ENCODE measurements at regions not wholly inside any gene's neighbourhood (a gene's known extent, or its start where the extent isn't known, plus 50 kb on each side); places are given as distances from the start of the nearest gene placed in this dataset.
"Not testable (repeated sequence)": the region's sequence is repeated elsewhere in the genome, so short reads cannot be mapped to it uniquely, and the experiment has no call there.

DNA sequence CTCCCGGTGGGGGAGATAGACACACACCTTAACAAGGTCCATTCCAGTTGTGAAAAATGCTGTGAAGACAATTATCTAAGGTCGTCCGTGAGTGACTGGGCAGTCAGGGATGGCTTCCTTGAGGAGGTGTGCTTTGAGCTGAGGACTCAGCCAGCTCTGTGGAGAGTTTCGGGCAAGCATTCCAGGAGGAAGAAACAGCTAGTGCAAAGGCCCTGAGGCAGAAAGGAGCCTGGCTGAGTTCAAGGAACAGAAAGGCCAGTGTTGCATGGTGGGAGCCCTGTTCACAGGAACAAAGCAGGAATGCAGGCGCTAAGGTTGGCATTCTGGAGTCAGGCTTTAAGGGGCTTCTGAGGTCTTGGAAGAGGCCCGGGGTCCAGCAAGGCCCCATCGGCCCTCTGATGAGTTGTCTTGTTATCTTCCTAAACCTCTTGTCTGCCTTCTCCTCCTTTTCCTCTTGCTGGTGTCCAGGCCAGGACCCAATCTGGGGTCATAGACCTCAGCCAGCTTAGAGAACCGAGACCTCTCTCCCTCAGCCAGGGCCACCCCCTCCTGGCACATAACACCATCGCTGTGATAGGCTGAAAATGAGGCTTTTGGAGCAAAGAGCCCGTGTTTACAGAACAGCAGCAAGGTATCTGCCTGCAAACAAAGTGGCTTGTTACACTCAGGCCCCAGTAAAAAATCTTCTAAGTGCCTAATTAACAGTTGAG is 270.2 kb upstream of the MVB12B start:
- no peak for DNase-seq (ENCODE audit: low spot score)

DNA sequence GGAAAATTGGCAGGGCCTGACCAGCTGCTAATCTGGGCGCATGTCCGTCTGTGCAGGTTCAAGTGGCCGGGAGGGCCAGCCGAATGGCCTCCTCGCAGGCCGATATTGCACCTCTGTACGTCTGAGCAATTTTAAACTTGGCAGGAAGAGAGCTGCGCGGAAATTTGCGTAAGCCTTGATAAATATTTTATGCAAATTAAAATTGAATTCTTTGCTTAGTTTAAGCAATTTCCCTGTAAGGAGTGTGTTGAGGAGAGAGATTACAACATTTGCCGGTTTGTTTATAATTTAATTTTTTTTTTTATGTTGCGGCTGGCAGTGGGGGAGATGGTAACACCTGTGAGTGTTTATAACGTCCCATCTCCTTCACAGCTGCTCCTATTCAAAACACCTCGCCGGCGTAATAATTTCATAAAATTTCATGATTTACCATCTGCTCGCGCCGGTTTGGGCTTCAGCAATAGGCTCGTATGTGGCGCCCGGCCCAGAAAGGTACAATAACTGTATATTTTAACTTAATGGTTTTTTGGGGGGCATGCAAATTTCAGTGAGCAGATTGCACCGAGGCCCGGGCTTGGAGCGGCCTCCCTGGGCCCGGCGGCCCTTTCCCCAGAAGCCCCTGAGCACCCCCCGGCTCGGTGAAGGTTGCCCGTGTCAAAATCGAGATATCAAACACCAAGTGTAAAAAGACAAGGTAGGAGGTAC is 269.4 kb upstream of the MVB12B start:
- DNase-seq (ENCODE audit: low spot score) = no peak

DNA sequence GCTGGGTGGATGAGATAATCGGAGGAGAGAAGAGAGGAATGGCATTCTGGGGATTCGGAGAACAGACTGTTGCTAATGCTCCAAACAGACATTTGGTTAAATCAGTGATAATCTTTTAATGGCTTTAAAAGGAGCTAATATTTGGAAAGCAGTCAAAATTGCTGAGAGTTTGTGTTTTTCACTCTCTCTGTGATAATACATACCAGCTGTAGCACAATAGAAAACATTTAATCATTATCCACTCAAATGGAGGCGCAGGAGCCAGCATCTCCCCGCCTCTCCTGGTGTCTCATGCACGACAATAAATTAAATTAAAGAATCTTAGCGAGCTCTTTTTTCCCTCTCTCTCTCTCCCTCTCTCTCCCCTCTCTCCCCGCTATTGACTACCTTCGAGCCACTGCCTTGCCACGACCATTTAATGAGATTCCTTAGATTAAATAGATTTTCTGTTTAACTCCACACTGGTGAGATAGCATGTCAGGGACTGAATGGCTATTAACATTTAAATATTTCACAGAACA is 268.6 kb upstream of the MVB12B start:
- DNase-seq (ENCODE audit: low spot score) = no peak

DNA sequence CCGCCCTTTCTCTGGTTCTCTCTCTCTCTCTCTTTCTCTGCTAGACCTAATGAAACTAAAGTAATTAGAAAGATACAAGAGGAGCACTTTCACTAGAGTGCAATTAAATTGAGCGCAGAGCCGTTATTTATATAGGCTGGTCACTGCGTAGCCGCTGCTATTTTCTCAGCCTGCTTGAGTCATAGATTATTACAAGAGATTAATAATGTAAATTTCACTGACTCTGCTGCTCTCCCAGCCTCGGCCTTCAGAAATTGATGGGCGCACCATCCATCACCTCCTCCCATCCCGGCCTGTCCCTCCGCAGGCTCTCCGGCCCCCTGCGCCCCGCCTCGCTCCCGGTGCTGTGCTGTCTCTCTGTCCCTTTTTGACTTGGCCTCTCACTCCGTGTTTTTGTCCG is 268.0 kb upstream of the MVB12B start:
- DNase-seq (ENCODE audit: low spot score) = no peak

DNA sequence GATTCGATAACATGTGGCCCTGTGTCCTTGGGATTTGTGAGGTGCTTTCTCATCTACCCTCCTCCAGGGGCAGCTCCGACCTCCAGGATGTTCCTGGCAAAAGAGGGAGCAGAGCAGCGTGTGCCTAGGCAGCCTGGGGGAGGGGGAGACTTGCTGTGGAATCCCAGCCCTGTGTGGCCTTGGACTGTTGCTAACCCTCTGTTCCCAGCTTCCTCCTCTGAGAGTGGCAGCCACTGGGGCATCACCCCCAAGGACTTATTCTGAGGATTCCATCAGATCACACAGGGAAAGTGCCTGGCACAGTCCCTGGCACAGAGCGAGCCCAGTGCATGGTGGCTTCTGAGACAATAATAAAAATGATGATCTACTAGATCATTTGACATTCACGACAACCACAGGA is 265.1 kb upstream of the MVB12B start:
- no peak for DNase-seq (ENCODE audit: low spot score)

DNA sequence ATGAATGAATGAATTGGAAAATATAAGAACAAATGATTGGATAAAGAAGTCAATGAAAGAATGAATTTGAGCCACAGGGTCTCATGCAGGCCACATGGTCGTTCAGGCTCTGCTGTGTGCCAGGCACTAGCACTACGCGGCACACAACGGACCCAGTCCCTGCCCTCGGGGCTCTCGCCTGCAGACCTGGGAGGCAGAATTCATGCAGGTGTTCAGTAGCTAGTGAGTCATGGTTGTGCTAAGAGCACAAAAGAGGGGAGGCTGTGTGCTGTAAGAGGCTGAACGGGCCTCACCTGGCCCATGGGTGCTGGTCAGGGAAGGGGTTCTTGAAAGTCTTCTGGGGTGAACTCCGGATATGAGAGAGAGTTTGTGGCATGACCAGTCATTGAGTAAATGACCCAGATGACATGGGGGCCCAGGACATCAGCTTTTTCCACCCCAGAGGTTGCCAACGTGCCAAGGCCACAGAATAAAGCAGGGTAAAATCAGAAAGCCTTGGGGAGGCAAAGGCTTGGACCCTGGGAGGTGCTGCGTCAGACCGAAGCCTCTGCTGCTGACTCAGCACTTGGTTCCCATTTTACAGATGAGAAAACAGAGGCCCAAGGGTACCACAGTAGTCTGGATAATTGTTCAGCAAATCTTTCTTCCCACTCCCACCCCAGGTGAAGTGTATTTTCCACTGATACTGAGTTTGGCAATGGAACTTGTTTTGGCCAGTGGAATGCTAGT is 264.3 kb upstream of the MVB12B start:
- no peak for DNase-seq (ENCODE audit: low spot score)

DNA sequence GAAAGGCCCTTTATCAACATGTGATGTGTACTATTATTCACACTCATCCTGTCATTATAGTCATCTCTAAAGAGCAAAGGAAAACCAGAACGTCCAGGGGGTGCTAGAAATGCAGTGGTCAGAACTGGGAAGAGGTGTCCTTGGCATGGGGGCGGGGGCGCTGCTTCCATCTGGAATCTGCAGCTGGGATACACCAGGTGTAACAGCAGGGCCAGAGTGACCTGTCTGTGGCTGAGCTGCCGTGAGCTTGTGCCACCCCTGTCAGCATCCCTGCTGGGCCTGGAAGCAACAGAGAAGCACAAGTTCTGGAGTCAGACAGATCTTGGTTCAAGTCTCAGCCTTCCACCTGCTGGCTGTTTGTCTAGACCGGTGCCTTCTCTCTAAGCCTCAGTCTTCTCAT is 263.3 kb upstream of the MVB12B start:
- no peak for DNase-seq (ENCODE audit: low spot score)

DNA sequence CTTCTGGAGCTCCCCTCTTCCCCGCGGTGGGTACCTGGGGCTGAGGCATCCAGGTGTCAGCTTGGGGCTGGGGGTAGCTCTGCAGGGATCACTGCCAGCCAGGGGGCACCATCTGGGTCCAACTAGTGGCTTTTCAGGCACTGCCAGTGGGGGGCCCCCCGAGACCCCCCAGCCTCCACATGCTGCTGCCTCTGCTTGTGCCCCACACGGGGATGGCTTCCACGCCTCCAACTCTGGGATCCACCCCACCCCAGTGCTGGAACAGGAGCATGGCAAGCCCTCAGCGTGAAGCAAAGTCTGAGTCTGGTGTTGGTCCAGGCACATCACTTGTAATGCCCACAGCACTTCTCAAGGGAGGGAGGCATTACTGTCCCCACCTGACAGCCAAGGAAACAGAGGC is 260.5 kb upstream of the MVB12B start:
- DNase-seq (ENCODE audit: low spot score) = no peak

DNA sequence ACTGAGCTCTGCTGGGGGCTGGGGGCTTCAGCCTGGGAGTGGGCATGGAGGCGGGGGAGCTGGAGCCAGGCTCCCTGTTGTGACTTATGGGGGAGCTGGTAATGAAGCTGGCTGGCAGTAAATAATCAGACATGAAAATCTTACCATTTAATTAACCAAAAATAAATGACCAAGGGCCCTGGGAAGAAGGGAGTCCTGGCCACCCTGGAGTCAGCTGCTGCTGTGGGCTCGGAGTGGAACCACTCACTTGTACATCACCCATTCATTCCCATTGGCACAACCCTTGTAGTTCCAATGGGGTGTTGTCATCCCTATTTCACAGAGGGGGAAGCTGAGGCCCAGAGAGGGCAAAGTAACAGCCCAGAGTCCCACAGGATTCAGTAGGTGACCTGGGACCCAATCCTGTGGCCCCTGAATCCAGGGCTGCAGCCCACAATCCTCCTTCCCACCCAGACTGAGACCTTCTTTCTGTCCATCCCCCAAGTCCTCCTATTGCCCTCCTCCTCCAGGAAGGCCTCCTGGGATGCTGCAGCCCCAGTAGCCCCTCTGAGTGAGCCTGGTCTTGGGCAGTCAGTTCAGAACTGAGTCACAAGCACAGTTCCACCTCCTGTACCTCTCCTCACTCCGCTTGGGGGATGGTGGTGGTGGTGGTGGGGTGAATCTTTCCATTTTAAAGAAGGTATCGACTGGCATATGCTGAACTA is 259.4 kb upstream of the MVB12B start:
- no peak for DNase-seq (ENCODE audit: low spot score)

DNA sequence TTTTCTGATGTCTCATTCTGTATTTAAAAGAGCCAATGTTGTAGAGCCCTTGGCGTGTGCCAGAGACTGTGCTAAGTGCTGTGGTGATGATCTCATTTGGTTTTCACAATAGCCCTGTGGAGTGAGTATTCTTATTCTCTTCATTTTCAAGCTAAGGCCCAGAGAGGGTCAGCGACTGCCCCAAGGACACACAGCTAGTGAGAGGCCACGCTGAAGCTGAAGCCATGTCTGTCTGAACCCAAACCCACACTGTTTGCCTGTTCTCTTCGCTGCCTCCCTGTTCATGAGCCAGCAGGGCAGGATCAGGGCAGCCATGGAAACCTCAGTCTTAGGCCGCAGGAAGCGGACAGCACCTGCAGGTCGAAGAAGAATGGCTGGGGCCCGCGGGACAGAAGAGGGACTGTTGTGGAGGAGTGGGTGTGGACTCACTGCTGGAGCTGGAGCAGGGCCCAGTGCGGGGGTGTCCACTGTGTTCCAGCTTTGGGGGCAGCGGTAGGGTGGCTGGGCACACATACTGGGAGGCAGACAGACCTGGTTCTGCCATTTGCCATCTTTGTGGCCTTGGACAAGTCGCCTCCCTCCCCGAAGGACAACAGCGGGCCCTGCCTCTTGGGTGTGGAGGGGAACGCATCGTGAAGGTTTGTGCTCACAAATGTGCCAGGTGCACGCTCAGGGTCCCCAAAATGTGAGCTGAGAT is 257.9 kb upstream of the MVB12B start:
- DNase-seq (ENCODE audit: low spot score) = no peak

DNA sequence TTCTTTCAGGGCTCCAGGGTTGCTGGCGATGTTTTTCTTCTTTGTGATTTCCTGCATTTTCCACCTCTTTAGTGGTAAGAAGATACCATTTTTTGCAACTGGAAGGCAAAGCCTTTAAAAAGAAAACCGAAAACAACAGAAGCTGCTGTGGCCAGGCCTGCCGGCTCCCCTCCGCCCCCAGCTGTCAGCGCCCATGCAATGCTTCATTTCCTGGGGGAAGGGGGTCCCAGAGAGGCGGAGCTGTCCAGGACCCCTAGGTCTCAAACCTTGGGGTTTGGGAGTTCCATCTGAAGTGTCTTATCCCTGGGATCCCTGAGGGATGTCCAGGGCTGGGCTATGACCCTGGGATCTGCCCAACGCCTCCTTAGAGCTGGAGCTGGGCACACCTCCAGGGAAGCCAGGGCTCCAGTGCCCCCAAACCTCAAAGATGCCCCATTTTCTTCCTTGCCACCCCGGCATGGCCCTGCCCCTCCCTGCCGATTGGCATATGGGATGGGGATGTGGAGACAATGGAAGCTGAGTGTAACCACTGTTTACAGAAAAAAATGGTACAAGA is 257.2 kb upstream of the MVB12B start:
- no peak for DNase-seq (ENCODE audit: low spot score)

DNA sequence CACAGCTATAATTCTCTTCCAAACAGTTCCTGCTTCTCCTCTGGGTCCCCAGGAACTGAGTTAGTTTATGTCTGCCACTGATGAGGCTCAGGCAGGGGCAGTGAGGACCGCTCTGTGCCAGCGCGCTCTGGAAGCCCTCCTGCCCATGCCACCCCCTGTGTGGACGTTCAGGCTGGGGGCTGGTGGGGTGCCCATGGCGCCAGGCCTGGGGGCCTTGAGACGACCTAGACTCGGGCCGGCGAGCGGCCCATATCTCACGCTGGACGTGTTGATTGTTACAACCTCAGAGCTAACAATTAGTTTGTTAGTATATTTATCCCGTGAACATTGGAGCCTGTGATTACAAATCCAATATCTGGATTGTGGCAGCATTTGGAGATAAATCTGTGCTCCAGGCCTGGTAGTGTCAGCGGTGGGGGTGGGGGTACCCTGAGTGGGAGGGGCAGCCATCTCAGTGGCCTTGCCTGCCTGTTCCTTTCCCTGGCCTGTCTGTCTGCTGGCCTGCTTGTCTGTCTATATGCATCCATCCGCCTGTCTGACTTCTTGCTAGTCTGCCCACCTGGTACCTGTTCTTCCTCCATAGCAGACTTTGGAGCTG is 256.5 kb upstream of the MVB12B start:
- DNase-seq (ENCODE audit: low spot score) = no peak

DNA sequence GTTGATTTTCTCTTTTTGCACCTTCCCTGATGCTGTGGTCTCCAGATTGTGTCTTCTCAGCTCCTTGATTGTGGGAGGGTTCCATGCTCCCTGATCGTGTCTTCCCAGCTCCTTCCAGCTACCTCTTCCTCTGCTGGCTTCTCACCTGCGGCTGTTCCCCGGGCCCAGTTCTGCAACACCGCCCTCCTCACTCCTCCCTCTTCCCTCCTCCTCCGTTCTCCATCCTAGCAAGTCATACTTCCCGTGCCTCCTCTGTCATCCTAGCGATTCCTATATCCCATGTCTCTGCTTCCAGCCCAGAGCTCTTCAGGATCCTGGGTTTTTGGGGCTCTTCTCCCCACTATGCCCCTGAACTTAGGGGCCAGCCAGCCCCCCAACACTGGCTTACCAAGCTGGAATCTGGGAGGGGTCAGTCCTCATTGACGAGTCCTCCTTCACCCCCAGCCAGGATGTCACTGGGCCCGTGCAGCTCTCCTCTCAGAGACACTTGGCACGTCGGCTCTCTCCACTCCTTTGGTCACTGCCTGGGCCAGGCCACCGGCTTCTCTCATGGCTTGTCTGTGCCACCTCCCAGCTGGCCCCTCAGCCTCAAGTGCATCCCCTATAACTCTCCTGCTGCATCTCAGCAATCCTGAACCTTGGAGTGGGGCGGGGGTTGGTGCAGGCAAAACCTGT is 255.4 kb upstream of the MVB12B start:
- DNase-seq (ENCODE audit: low spot score) = no peak

DNA sequence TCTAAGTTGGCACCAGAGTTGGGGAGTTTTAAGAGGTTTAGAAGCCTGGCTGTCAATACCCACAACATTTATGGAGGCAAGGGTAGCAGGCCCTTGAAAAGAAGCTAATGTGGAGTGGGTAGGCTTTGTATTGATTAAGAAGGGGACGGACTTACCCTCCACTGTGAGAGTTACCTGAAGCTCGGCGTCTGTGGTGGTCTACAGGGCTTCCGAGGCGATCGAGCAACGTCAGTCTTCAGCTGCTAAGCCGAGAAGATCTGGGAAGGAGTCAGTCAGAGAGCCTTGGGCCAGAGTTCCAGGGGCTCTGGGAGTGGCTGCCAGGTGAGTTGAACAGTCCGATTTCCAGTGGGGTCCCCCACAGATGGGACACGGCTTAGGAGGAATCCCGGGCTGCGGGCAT is 249.0 kb upstream of the MVB12B start:
- not testable (repeated sequence) for DNase-seq (ENCODE audit: low spot score)

DNA sequence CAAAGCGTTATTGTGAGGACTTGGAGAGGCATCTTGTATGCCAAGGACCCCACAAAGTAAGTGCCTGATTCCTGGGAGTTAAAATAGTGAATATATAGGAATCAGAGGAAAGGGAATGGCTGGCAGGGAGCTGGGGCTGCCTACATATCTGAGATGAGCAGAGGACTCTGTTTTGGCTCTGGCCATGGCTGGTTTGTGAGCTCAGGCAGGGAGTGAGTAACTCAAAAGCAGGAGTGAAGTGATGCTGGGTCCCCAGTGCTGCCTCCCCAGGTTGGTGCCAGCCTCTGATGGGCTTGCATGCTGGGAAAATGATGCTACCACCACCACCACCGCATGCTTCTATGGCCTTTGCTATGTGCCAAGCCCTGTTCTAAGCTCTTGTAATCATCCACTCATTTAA is 246.0 kb upstream of the MVB12B start:
- DNase-seq (ENCODE audit: low spot score) = no peak

DNA sequence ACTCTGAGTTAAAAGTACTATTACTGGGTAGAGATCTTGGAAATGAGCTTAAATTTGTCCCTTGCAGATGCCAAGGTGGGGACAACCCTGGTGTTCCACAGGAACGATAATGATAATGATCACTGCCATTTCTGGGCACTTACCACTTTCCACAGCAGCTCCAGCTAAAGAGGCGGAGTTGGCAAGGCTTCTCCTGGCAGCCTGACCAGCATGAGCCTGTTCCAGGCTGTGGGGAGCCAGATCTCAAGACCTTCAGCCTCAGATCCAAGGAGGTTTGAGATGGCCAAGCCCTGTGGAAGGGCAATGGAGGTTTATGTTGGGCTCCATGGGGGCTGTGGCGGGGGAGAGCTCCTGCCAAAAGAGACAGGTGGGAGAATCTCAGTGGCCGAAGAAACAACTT is 244.9 kb upstream of the MVB12B start:
- no peak for DNase-seq (ENCODE audit: low spot score)

DNA sequence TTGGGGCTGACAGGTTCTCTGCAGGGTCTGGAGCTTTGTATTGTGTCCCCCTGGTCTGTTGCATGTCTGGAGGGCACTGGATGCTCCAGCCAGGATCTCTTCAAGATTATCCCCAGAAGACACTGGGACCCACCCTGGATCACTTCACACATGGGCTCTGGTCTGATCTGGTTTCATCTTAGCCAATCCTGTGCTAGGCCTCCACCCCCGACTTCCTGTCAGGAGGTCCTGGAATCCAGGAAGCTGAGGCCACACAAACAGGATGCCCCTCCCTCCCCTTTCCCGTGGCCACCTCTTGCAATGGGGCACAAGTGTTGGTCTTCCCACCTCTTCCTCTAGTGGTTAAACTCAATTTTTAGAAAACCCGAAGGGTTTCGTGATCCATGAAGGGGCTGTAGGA is 242.6 kb upstream of the MVB12B start:
- no peak for DNase-seq (ENCODE audit: low spot score)

DNA sequence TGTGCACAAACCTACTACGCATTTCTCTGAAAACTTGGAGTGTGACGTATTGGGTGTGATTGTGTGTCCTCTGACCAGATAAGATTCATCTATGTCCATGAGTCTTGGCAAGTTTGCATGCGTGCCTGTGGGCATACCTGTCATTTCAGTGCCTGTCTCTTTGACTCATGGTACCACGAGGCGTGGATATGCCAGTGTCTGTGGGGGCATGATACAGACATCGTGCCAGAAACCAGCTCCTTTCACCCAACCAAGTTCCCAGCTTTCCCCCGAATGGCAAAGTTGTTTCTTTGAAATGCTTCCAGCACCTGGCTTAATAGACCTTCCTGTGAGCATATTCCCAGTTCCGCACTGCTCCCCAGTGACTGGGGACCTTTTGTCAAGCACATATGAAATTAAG is 241.9 kb upstream of the MVB12B start:
- DNase-seq (ENCODE audit: low spot score) = no peak

DNA sequence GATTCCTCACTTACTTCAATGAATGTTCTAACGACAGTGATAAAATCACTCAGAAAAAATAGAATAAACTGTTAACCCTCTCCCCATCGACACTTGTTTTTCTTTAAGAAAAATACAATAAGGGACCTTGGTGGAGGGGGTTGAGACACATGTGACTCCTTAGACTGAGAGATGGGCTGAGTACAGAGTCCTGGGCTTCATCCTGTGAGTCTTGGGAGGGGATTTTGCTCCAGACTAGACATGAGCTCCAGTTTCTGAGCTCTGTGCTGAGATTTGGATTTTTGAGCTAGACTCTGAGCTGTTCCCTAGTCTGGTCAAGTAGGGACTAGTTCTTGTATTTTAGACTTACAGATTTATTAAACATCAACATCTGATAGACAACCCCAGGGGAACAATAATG is 241.5 kb upstream of the MVB12B start:
- DNase-seq (ENCODE audit: low spot score) = no peak

DNA sequence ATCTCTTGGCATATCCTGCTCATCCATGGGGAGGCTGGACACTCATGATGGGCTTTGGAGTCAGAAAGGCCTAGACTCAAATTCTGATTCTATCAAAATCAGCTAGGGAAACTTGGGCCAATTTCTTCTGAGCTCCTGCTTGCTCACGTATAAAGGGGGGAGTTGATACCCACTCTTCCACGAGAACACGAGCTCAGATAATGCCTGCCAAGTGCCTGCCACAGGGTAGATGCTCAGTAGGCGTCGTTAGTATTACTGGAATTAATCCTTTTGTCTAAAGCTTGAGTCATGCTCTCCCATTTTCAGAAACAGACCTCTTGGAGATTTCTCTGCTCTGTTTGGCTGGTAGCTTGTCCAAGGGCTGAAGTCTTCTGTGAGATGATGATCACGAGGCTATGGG is 238.3 kb upstream of the MVB12B start:
- DNase-seq (ENCODE audit: low spot score) = no peak

DNA sequence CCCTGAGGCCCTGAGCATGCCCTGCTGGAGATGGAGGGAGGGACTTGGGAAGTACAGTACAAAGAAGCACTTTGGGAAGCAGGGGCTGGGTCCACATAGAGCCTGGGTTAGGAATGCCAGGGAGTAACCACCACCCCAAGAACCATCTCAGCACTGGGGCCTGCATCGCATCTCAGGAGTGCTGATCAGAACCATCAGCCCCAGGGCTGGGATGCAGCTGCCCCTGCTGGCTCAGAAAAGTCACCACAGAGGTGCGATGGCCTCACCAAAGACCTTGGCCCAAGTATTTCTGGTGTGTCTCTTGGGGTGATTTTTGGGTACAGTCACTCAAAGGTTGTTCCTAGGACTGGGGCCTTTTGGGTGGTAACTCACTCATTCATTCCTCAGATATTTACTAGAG is 236.8 kb upstream of the MVB12B start:
- no peak for DNase-seq (ENCODE audit: low spot score)
